Nephron (organoid): ENCODE measurements at regions not wholly inside any gene's neighbourhood (a gene's known extent, or its start where the extent isn't known, plus 50 kb on each side); places are given as distances from the start of the nearest gene placed in this dataset.

Experiments used
- H3K27ac Mint-ChIP-seq, 3 experiments: 2 replicates each; pipeline ENCODE4 v1.8.0; 2020; ENCODE audit warnings: mixed read lengths in 3 of 3, mild to moderate bottlenecking in 2 of 3, moderate library complexity in 1 of 3
- H3K27me3 Mint-ChIP-seq: 2 replicates; pipeline ENCODE4 v1.8.0; 2021; ENCODE audit warnings: low read depth, mild to moderate bottlenecking, moderate library complexity, mixed read lengths
- H3K36me3 Mint-ChIP-seq: 2 replicates; pipeline ENCODE4 v1.8.0; 2020; ENCODE audit warnings: low read depth, mixed read lengths
- H3K4me1 Mint-ChIP-seq: 2 replicates; pipeline ENCODE4 v1.8.0; 2020; ENCODE audit warnings: mixed read lengths
- H3K4me3 Mint-ChIP-seq, 3 experiments: 2 replicates each; pipeline ENCODE4 v1.8.0; 2020; ENCODE audit warnings: mild to moderate bottlenecking in 3 of 3, mixed read lengths in 3 of 3, moderate library complexity in 2 of 3
- H3K9me3 Mint-ChIP-seq: 2 replicates; pipeline ENCODE4 v1.8.0; 2020; ENCODE audit warnings: mixed read lengths
- CTCF ChIP-seq, 3 experiments: fragments of 200-600 bp; sonication (generic); IDR thresholded peaks; one replicate each; pipeline ENCODE4 v1.5.0; 2021; ENCODE audit warnings: antibody characterized with exemption in 3 of 3; ENCODE audit not compliant: unreplicated experiment in 3 of 3

- H3K4me3 Mint-ChIP-seq: no peak overlapping the region
- peaks cover 5% of the 10 kb centered on the region for H3K27me3 Mint-ChIP-seq
- TF ChIP-seq CTCF (IDR thresholded peaks at IDR 0.05; ENCODE audit: unreplicated experiment in 3 of 3): no peak
- no peak overlapping the region for H3K27ac Mint-ChIP-seq
- H3K4me1 Mint-ChIP-seq: no peaks in the 10 kb centered on the region
- H3K9me3 Mint-ChIP-seq: no peaks in the 10 kb centered on the region
- H3K36me3 Mint-ChIP-seq: no peaks in the 10 kb centered on the region
Measured at GRCh38 chr6:84442208-84442607, 214.8 kb upstream of the CEP162 start.

- Mint-ChIP-seq H3K4me3 (no peak overlapping the region), H3K27ac (no peak overlapping the region), H3K4me1 (no peaks in the 10 kb centered on the region), H3K9me3 (no peaks in the 10 kb centered on the region), H3K36me3 (no peaks in the 10 kb centered on the region), H3K27me3 (peaks cover 5% of the 10 kb centered on the region)
- no peak for TF ChIP-seq CTCF (IDR thresholded peaks at IDR 0.05; ENCODE audit: unreplicated experiment in 3 of 3)
Measured at GRCh38 chr6:84441456-84441855, 214.0 kb upstream of the CEP162 start.

GRCh38 chr6:84434550-84434949 is 207.1 kb upstream of the CEP162 start:
- Mint-ChIP-seq H3K27me3 (peaks cover 4% of the 10 kb centered on the region), H3K36me3 (no peaks in the 10 kb centered on the region), H3K4me3 (no peak overlapping the region), H3K4me1 (peaks cover 10% of the 10 kb centered on the region), H3K27ac (no peak overlapping the region), H3K9me3 (no peaks in the 10 kb centered on the region)
- TF ChIP-seq CTCF (IDR thresholded peaks at IDR 0.05; ENCODE audit: unreplicated experiment in 3 of 3): no peak

GRCh38 chr6:84432619-84433018 is 205.2 kb upstream of the CEP162 start:
- Mint-ChIP-seq H3K9me3 (no peaks in the 10 kb centered on the region), H3K4me3 (no peak overlapping the region), H3K27me3 (peaks cover 10% of the 10 kb centered on the region), H3K36me3 (no peaks in the 10 kb centered on the region), H3K4me1 (peaks cover 10% of the 10 kb centered on the region), H3K27ac (peak overlapping the region in 1 of 3 experiments; percentile 65)
- TF ChIP-seq CTCF (IDR thresholded peaks at IDR 0.05; ENCODE audit: unreplicated experiment in 3 of 3): no peak

GRCh38 chr6:84428300-84428907 is 201.0 kb upstream of the CEP162 start:
- H3K4me1 Mint-ChIP-seq: peaks cover 40% of the 10 kb centered on the region
- H3K9me3 Mint-ChIP-seq: no peaks in the 10 kb centered on the region
- H3K36me3 Mint-ChIP-seq: no peaks in the 10 kb centered on the region
- H3K27ac Mint-ChIP-seq: peak overlapping the region in 1 of 3 experiments; percentile 46
- H3K4me3 Mint-ChIP-seq: no peak overlapping the region
- H3K27me3 Mint-ChIP-seq: peaks cover 27% of the 10 kb centered on the region
- TF ChIP-seq CTCF (IDR thresholded peaks at IDR 0.05; ENCODE audit: unreplicated experiment in 3 of 3): peak; percentile 71 to 91 (median 81)
